Adrenal gland (tissue), 9 donors: ENCODE measurements at regions not wholly inside any gene's neighbourhood (a gene's known extent, or its start where the extent isn't known, plus 50 kb on each side); places are given as distances from the start of the nearest gene placed in this dataset.

Source experiments
- DNase-seq, 7 donors: peaks; one replicate each; pipeline ENCODE4 v3.0.0-alpha.2; 2019 to 2020
- H3K27ac ChIP-seq, 5 donors: fragments of 200-600 bp; sonication (generic) in 4 of 5; 1 replicate in 3 of 5; 2 replicates in 2 of 5; pipeline versions ENCODE4 v1.5.1 to v1.8.0; 2016 to 2020; ENCODE audit warnings: mild to moderate bottlenecking in 1 of 5
- H3K27me3 ChIP-seq: fragments of 200-600 bp; 2 replicates; pipeline ENCODE4 v1.8.0; 2021
- H3K36me3 ChIP-seq, 2 donors: fragments of 200-600 bp; replicated peaks in 1 of 2; 1 replicate in 1 of 2; 2 replicates in 1 of 2; pipeline versions ENCODE4 v1.5.1 to v1.8.0; 2018 to 2022
- H3K4me1 ChIP-seq, 2 donors: fragments of 200-600 bp; replicated peaks in 1 of 2; 1 replicate in 1 of 2; 2 replicates in 1 of 2; pipeline versions ENCODE4 v1.5.1 to v1.8.0; 2018 to 2021
- H3K4me3 ChIP-seq, 4 donors: fragments of 200-600 bp; sonication (generic) in 3 of 4; one replicate each; pipeline ENCODE4 v1.5.1; 2016 to 2018
- H3K9me3 ChIP-seq, 3 donors: fragments of 200-600 bp; sonication (generic) in 1 of 3; replicated peaks in 1 of 3; 1 replicate in 2 of 3; 2 replicates in 1 of 3; pipeline versions ENCODE4 v1.5.1 to v1.8.0; 2016 to 2021
- CTCF ChIP-seq, 6 experiments: fragments of 450-650 bp in 4 of 6; fragments of 200-600 bp in 2 of 6; sonication (generic) in 1 of 6; IDR thresholded peaks; 1 replicate in 5 of 6; 2 replicates in 1 of 6; pipeline versions ENCODE4 v1.5.1 to v1.8.0; 2016 to 2021; ENCODE audit warnings: antibody characterized with exemption in 6 of 6, mild to moderate bottlenecking in 2 of 6, moderate library complexity in 1 of 6
- POLR2A ChIP-seq, 2 donors: fragments of 450-650 bp; IDR thresholded peaks; one replicate each; pipeline ENCODE4 v1.6.1; 2017; ENCODE audit warnings: antibody characterized with exemption in 2 of 2, mild to moderate bottlenecking in 2 of 2, moderate library complexity in 1 of 2
- WGBS, 4 donors: extraction: QIAGEN DNeasy Blood & Tissue Kit in 2 of 4; methylation state at CpG; one replicate each; pipeline versions ENCODE4 v1.1.5 to v1.1.7; 2013 to 2017; 5-methylcytosine and 5-hydroxymethylcytosine counted together
- intact Hi-C, 2 donors: fragments of 100-400 bp; cut with DNase I; formaldehyde crosslinking; loops; one replicate each; pipeline versions ENCODE4 v1.14.1 to v1.15.0; 2022 to 2023
- donor health status: healthy with polysubstance abuse.
- donor health status: Bipolar disorder and iron deficiency.
- donor health status: DM: yes; HTN: yes; CAD: no.
- donor health status: DM: no; HTN: no; CAD: no.
- donor health status: DM: no; HTN: no; CAD: no.

- WGBS, 4 donors: 78 to 91% (median 85%) methylated on average over 8 of the region's 8 CpGs
- Histone ChIP-seq H3K9me3 (no peaks in the 10 kb centered on the region), H3K27ac (no peak overlapping the region), H3K36me3 (no peaks in the 10 kb centered on the region), H3K27me3 (no peaks in the 10 kb centered on the region), H3K4me1 (no peaks in the 10 kb centered on the region), H3K4me3 (no peak overlapping the region)
- intact Hi-C loops: no loop called here
- TF ChIP-seq POLR2A (IDR thresholded peaks at IDR 0.05) (no peak), CTCF (IDR thresholded peaks at IDR 0.05) (no peak)
- no peak for DNase-seq
Observed at GRCh38 chr13:20348645-20349408, 116.7 kb upstream of the GJB6 start.

GRCh38 chr13:20348018-20348417, 115.9 kb upstream of the GJB6 start:
- H3K4me1 ChIP-seq: no peaks in the 10 kb centered on the region
- no peak overlapping the region for H3K27ac ChIP-seq
- no peaks in the 10 kb centered on the region for H3K27me3 ChIP-seq
- H3K36me3 ChIP-seq: no peaks in the 10 kb centered on the region
- WGBS, 4 donors: 88 to 94% (median 92%) methylated on average over 10 of the region's 10 CpGs
- TF ChIP-seq POLR2A (IDR thresholded peaks at IDR 0.05): no peak
- no peak for TF ChIP-seq CTCF (IDR thresholded peaks at IDR 0.05)
- no peak overlapping the region for H3K4me3 ChIP-seq
- H3K9me3 ChIP-seq: no peaks in the 10 kb centered on the region
- intact Hi-C loops: no loop called here
- no peak for DNase-seq

- intact Hi-C loops: no loop called here
Observed at GRCh38 chr13:20344836-20345490, 112.8 kb upstream of the GJB6 start.

GRCh38 chr13:20342311-20342710, 110.2 kb upstream of the GJB6 start:
- WGBS, 4 donors: 82 to 88% (median 87%) methylated on average over 3 of the region's 3 CpGs
- Histone ChIP-seq H3K9me3 (no peaks in the 10 kb centered on the region), H3K4me1 (no peaks in the 10 kb centered on the region), H3K4me3 (no peak overlapping the region), H3K27me3 (no peaks in the 10 kb centered on the region), H3K27ac (no peak overlapping the region), H3K36me3 (no peaks in the 10 kb centered on the region)
- no peak for DNase-seq
- intact Hi-C loops: no loop called here
- TF ChIP-seq POLR2A (IDR thresholded peaks at IDR 0.05): no peak
- TF ChIP-seq CTCF (IDR thresholded peaks at IDR 0.05): no peak

More at GRCh38 chr13:20344836-20345490, 112.8 kb upstream of the GJB6 start:
- Histone ChIP-seq H3K4me1 (no peaks in the 10 kb centered on the region), H3K4me3 (no peak overlapping the region), H3K36me3 (no peaks in the 10 kb centered on the region), H3K27ac (no peak overlapping the region), H3K27me3 (no peaks in the 10 kb centered on the region), H3K9me3 (no peaks in the 10 kb centered on the region)
- no peak for TF ChIP-seq CTCF (IDR thresholded peaks at IDR 0.05)
- no peak for TF ChIP-seq POLR2A (IDR thresholded peaks at IDR 0.05)
- 75 to 81% (median 78%) methylated on average over 7 to 10 of the region's 10 CpGs for WGBS, 4 donors
- no peak for DNase-seq
